Limb (tissue), 2 donors: ENCODE measurements at regions not wholly inside any gene's neighbourhood (a gene's known extent, or its start where the extent isn't known, plus 50 kb on each side); places are given as distances from the start of the nearest gene placed in this dataset.

Experiments used
- DNase-seq, 2 donors: peaks; one replicate each; pipeline ENCODE4 v3.0.0-alpha.2; 2016; ENCODE audit errors: extremely low spot score in 2 of 2

- DNase-seq: no peak
Measured at GRCh38 chr6:167674486-167674885, 152.2 kb upstream of the AFDN start.

GRCh38 chr6:167676000-167676665, 150.6 kb upstream of the AFDN start:
- no peak for DNase-seq

GRCh38 chr6:167676666-167677421, 149.9 kb upstream of the AFDN start:
- DNase-seq: peak; percentile 24 to 54

- DNase-seq: no peak
Measured at GRCh38 chr6:167677422-167677789, 149.3 kb upstream of the AFDN start.

- DNase-seq: peak in 1 of 2 donors; percentile 72
Measured at GRCh38 chr6:167678102-167679101, 148.3 kb upstream of the AFDN start.

GRCh38 chr6:167679122-167679736, 147.5 kb upstream of the AFDN start:
- no peak for DNase-seq

GRCh38 chr6:167679790-167680604, 146.7 kb upstream of the AFDN start:
- no peak for DNase-seq

- no peak for DNase-seq
Measured at GRCh38 chr6:167680605-167681149, 146.0 kb upstream of the AFDN start.

- no peak for DNase-seq
Measured at GRCh38 chr6:167682125-167682524, 144.6 kb upstream of the AFDN start.

GRCh38 chr6:167682546-167683027, 144.1 kb upstream of the AFDN start:
- DNase-seq: no peak

- DNase-seq: no peak
Measured at GRCh38 chr6:167683028-167683862, 143.5 kb upstream of the AFDN start.

- no peak for DNase-seq
Measured at GRCh38 chr6:167684276-167685104, 142.2 kb upstream of the AFDN start.

- no peak for DNase-seq
Measured at GRCh38 chr6:167685654-167686053, 141.1 kb upstream of the AFDN start.

GRCh38 chr6:167686204-167686893, 140.4 kb upstream of the AFDN start:
- DNase-seq: no peak

- no peak for DNase-seq
Measured at GRCh38 chr6:167687116-167687725, 139.5 kb upstream of the AFDN start.

GRCh38 chr6:167688123-167688522, 138.6 kb upstream of the AFDN start:
- DNase-seq: no peak

GRCh38 chr6:167689278-167689677, 137.4 kb upstream of the AFDN start:
- no peak for DNase-seq
